NCI-H2029 (cell line): ENCODE measurements at regions not wholly inside any gene's neighbourhood (a gene's known extent, or its start where the extent isn't known, plus 50 kb on each side); places are given as distances from the start of the nearest gene placed in this dataset.
"Not testable (repeated sequence)": the region's sequence is repeated elsewhere in the genome, so short reads cannot be mapped to it uniquely, and the experiment has no call there.

Experiments
- DNase-seq: peaks from one replicate; lab custom pipeline; 2025; lab: John Stamatoyannopoulos, UW

DNA sequence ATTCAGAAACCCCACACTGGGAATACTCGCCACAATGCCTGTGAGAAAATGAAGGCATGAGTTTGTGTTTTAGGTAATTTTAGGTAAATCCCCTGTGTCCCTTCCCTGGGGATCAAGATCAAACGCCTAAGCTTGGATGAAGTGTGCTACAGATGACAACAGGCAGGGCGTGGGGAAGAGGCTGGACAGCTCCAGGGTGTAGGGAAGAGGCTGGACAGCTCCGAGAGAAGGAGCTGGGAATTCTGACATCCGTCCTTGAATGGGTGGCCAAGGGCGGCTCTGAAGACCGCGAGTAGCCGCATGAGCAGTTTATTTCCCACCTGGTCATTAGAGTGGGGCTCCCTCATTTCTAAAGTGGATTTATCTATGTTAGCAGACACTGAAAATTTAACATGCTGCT is 109.7 kb downstream of the RAMP3 start:
- no peak for DNase-seq

DNA sequence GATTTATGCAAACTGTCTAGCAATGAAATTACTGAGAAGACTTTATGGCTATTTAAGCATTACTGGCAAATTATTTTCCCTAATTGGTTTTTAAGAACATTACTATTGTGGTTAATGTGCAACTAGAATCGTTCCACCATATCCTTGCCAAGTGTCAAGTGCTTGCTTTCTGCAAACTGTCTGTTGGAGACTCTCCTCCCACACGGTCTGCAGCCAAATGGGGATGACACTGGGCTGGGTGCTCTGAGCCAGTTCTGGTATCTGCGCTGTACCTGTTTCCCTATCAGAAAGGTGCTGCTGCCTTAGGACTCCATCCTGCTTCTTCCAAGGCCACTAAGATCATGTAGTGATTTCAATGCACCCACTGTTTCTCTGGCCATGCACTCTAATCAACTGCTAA is 110.4 kb downstream of the RAMP3 start:
- DNase-seq = peak; percentile 31

DNA sequence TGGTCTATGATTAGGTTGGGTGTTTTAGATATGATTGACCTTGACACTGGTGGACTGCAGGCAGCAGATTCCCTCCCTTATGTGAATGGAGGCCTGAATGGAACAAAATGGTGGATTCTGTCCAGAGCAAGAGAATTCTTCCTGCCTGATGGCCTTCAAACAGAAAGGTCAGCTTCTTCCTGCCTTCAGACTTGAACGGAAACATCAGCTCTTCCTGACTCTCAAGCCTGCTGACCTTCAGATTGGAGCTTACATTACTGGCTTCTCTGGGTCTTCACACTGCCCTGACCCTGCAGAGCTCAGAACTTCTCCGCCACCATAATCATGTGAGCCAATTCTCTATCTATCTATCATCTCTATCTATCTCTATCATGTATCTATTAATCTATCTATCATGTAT is 111.6 kb downstream of the RAMP3 start:
- no peak for DNase-seq

DNA sequence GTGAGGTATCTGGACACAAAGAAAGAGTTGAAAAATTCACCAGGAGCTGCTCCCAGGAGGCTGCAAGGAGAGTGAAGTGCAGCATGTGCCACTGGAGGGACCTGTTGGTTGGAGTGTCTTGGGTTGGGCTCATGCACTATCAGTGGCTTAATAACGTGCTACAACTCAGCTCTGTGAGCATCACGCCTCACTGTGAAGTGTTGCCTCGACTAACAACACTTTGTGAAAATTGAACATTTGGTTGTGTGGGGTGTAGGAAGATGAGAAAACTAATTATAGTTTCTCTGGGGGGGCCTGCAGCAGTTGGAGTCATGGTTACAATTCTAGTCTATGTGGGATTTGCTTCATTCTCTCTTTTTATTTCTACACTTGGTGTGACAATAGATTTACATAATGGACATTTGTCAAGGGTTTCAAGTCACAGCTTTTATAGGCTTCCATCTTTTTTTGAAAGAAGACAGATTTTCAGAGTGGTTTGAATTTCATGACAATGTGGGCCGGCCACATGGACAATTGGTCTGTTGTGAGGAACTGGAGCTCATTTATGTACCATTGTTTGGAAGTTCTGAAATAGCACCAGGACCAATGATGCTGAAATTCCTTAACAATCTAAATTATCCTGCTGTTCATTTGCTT is 121.3 kb downstream of the RAMP3 start:
- DNase-seq = no peak

DNA sequence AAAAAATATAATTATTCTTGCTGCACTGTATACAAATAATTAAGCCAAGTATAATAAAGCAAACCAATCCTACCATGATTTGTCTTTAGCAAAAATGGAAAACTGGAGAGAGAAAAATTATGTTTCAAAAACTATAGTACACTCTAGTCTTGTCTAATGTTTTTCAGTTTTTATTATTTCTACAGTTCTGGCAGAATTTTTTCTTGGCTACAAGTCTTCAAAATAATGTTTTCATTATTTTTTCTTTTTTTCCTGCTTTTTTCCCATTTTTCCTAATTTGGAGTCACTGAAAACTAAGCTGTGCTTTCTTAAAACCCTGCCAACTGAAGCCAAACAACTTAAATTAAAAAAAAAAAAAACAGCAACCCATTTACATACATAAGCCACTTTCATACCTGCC is 132.0 kb downstream of the RAMP3 start:
- DNase-seq = not testable (repeated sequence)

DNA sequence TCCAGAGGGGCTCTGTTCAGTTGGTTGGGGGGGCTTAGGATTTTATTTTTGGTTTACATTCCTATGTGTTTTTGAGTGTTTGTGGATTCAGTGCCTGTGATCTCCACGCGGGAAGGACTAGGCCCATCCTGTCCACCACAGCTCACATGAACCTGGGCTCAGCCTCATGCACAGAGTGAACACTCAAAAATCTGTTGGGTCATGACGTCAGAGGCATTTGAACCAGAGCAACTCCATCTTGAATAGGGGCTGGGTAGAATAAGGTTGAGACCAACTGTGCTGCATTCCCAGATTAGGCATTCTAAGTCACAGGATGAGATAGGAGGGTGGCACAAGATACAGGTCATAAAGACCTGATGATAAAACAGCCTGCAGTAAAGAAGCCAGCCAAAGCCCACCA is 133.3 kb downstream of the RAMP3 start:
- no peak for DNase-seq

DNA sequence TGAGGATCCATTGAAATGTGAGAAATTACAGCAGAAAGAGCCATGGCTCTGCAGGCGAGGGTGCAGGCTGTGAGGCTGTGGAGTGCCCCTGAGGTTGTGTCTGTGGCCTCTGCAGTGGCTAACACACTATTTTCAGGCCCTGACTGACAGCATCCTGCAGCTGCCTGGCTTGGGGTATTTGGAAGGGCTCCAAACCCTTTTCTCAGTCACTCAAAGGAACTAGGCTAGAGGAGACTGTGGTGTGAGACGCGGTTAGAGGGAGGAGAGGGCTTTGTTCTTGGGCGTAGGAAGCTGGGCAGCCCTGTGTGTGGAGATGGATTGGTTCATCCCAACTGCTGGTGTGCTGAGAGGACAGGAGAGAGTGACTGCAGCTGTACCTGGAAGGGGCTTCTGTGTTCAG is 134.9 kb downstream of the RAMP3 start:
- no peak for DNase-seq

DNA sequence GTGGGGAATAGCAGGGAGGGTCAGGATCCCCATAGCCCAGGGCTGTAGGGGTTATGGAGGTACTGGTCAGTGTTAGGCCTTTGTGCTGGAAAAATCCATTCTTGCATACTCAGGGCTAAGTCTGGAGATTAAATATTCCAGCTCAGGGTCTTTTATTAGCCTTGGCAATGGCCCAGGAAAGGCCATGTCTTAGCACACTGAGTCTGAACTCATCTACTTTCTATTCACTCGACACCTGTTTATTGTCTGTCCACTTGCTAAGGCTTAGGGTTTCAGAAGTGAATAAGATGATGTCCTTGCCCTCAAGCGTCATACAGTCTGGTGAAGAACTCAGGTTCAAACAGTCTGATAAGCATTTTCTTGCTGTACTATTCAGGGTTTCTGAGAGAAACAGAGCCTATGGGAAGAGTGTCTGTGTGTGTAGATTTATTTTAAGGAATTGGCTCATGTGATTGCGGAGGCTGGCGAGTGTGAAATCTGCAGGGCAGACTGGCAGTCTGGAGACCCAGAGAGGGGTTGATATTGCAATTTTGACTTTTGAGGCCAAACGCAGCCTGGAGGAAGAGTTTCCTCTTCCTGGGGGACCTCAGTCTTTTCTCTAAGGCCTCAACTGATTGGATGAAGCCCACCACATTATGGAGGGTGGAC is 135.8 kb downstream of the RAMP3 start:
- no peak for DNase-seq

DNA sequence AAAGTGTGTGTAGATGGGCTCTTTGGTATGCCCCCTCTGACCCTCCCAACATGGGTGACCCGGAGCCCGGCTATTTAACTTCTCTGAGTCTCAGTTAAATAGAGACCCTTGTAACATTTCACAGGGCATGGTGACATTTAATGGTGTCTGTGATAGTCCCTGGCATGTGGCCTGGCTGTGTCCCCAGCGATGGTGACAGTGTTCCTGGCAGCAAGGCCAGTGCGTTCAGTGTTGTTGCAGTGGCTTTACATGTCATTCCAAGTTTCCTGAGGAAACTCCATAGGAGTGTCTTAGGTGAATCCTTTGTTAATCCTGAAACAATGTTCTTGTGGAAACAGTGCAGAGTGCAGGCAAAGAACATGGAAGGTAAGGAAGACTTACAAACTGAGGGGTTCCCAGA is 137.0 kb downstream of the RAMP3 start:
- no peak for DNase-seq

DNA sequence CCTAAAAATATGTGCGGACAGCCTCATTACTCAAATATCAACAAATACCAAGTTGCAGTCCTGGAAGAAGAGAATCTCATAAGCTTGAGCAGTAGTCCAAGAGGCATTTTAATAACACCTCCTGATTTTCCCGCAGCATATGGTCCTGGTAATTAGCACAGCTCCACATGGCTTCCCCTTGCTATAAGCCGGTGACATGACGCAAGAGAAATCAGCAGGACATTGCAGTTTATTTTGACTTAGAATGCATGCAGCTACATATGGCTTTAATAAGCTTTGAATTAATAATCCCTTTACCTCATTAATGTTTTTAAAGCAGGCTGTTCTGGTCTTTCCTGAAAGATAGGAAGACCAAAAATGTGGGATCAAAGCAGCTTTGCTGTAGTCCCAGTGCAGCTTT is 137.6 kb downstream of the RAMP3 start:
- no peak for DNase-seq

DNA sequence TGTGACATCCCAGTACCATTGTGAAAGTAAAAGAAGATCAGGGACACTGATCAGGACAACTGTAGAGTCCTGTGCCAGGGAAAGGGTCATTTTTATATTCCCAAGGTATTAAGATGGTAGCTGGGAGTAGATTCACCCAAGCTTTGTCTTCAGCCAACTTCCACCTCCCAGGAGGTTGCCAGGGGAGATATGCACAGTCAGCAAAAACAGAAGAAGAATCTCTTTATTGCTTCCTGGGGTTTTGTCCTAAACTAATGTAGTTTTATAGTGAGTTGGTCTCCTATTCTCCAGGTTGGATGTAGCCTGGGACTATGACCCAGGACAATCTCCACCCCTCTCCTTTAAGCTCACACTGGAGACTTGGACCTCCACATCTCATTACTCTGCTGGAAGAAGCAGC is 139.2 kb downstream of the RAMP3 start:
- DNase-seq = no peak

DNA sequence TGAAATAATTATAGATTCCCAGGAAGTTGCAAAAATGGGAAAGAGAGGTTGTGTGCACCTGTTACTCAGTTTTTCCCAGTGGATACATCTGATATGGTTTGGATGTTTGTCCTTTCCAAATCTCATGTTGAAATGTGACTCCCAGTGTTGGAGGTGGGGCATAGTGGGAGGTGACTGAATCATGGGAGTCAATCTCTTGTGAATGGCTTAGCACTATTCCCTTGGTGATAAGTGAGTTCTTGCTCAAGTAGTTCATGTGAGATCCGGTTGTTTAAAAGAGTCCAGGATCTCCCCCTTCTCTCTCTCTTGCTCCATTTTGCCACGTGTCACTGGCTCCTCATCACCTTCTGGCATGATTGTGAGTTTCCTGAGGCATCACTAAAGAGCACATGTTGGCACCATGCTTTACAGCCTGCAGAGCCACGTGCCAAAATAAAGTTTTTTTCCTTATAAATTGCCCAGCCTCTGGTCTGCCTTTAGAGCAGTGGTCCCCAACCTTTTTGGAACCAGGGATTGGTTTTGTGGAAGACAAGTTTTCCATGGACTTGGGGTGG is 149.2 kb downstream of the RAMP3 start:
- no peak for DNase-seq

DNA sequence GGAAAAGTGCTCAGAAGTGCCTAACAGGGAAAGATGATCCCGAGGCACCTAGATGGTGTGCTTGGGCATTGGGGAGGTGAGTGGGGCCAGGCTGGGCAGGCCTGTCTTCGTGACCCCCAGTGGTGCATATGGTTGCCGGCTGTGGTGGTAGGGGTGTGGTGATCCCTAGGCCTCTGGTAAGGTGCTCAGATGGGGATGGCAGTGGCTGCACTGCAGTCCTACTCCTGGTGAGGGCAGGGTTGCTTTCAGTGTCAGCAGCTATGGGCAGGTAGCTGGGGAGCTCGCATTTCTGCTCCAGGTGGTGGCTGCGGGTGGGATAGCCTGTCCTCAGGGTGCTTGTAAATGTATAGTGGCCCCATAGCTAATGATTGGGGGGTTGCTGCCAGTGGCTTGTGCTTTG is 154.0 kb downstream of the RAMP3 start:
- no peak for DNase-seq

DNA sequence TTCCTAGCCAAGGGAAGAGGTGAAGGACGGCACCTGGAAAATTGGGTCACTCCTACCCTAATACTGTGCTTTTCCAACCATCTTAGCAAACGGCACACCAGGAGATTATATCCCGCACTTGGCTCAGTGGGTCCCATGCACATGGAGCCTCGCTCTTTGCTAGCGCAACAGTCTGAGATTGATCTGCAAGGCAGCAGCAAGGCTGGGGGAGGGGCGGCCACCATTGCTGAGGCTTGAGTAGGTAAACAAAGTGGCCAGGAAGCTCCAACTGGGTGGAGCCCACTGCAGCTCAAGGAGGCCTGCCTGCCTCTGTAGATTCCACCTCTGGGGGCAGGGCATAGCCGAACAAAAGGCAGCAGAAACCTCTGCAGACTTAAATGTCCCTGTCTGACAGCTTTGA is 157.9 kb downstream of the RAMP3 start:
- DNase-seq = not testable (repeated sequence)

DNA sequence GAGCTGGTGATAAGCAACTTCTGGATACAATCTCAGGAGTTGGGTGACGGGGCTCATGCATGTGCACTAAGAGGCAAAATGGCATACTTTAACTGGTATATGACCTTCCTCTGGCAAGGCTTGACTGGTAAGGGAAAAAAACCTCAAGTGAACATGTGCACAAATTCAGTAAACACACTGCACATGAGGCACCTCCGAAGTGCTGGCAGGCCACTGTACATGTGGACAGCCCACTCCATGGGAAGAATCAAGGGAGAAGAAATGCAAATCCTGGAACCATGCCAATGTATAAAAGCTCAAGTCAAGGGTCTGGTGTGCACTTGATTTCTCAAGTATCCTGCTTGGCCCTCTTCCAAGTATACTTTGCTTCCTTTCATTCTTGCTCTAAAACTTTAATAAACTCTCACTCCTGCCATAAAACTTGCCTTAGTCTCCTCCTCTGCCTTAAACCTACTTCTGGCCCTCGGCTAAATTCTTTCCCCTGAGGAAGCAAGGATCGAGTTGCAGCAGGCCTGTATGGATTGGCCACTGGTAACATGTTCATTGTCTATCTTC is 167.2 kb downstream of the RAMP3 start:
- peak; percentile 17 for DNase-seq

DNA sequence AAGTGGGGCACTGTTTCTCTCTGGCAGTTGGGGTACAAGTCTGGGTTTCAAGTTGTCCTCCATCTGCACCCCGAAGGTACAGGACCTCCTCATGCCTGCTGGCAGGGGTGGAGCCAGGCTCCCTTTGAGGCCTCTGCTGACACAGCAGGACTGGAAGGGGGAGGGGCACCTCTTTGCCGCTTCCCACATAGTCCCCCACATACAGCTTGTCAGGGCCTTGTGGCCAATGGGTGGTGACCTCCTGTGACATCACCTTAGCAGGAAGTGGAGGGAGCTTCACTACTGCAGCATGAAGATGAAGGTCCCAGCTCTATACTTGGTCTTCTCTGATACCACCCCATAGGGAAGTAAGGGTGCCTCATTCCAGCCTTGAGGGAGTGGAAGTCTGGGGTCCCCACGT is 167.8 kb downstream of the RAMP3 start:
- no peak for DNase-seq

DNA sequence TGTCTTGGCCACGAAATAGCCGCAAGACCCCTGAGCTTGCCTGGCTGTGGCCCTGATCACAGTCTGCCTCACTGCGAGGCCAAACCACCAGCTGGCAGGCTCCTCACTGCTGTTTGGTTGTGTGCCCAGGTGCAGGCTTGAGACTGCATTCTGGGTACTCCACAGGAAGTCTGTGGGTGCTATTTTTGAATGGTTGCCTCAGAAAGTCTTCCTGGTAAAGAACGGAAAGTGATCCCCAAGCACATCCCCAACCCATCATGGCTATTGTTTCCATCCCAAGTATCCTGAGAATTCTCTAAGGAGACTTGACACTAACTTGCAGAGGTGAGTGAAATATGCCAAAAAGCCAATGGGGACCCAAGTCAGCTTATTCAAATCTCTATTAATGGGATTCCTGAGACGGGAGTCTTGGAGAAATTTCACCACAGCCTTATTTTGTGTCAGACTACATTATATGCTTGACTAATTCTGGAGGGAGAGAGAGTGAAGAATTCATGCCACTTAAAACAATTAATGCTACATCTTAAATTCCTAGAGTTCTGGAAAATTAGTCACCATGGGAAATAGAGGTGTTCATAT is 170.9 kb downstream of the RAMP3 start:
- DNase-seq = no peak

DNA sequence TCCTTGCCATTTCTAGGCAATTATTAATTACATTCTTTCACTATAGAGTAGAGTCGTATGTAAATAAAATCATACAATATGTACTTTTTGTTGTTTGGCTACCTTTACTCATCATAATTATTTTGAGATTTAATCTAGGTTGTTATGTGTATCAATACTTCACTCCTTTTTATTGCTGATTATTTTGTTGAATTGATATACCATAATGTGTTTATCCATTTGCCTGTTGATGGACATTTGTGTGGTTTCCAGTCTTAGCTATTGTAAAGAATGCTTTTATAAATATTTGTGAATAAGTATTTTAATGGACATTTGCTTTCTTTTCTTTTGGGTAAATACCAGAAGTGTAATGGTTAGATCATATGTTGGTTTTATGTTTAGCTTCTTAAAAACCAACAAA is 174.0 kb downstream of the RAMP3 start:
- DNase-seq = no peak

DNA sequence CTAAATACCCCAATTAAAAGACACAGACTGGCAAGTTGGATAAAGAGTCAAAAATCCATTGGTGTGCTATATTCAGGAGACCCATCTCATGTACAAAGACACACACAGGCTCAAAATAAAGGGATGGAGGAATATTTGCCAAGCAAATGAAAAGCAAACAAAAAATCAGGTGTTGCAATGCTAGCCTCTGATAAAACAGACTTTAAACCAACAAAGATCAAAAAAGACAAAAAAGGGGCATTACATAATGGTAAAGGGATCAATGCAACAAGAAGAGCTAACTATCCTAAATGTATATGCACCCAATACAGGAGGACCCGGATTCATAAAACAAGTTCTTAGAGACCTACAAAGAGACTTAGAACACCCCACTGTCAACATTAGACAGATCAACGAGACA is 177.4 kb downstream of the RAMP3 start:
- DNase-seq = not testable (repeated sequence)

DNA sequence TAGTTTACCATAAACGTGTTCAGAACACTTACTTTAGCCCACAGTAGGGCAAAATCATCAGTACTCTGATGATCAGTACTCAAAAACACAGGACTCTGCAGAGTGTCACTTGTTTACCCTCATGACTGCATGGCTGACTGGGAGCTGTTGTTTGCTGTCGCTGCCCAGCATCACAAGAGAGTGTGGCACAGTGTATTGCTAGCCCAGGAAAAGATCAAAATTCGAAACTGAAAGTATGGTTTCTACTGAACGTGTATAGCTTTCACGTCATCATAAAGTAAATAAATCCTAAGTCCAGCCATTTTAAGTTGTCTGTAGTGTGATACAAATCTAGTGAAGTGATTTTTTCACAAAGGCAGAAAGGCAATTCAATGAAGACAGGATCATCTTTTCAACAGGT is 184.6 kb downstream of the RAMP3 start:
- peak; percentile 63 for DNase-seq

DNA sequence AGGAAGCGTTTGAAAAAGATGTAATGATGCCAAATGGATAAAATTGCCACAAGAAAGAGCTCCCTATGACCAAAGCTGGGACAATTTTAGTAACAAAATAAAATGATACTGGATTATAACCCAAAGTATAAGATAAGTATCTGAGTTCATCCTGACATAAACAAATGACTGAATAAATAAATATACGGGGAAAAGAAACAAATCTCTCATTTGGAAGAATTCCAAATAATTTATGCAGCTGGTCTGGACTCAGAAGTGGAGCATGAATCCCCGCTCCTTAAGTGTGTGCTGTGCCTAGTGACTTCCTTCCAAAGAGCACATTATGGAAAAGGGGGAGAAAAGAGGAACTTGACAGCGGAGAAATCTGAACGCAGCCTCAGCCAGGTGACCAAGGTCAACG is 186.2 kb downstream of the RAMP3 start:
- DNase-seq = no peak

DNA sequence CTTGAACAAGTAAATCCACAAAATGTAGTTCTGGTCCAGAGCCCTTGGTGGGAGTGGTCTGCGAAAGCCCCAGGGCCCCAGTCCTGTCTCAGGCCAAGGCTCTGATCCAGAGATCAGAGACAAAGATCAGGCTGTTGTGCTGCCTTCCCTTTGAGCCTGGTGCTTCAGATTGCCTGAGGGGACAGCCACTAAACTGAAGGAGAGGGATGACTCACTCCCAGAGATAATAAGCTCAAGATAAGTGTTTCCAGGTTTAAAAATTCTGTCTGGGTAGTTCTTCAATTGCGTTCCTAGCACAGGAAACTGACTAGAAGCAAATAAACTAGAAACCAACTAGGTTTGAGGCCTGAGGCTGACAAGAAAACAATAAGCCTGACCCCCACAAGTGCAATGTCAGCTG is 190.2 kb downstream of the RAMP3 start:
- DNase-seq = peak; percentile 41

DNA sequence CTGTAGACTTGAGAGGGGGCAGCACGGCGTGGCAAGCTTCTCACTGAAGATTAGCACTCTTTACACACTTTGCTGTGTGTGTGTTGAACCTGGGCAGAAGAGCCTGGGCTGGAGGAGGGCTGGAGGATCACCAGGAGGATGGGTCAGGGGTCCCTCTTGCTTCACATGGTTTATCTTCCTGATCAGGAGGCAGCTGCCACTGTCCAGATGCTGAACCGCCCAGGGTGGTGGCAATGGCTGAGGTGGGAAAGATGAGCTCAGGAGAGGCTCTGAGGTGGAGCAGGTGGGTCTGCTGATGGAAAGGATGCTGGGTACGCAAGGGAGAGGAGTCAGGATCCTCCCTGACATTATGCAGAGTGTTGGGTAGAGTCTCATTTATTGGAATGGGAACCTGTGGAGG is 191.5 kb downstream of the RAMP3 start:
- no peak for DNase-seq
